ENCODE measurements at regions not wholly inside any gene's neighbourhood (a gene's known extent, or its start where the extent isn't known, plus 50 kb on each side); places are given as distances from the start of the nearest gene placed in this dataset.
A peak's percentile ranks its signal among the peaks of the same experiment; 100 is the strongest.
"Not testable (repeated sequence)": the region's sequence is repeated elsewhere in the genome, so short reads cannot be mapped to it uniquely, and the experiment has no call there.

DNA sequence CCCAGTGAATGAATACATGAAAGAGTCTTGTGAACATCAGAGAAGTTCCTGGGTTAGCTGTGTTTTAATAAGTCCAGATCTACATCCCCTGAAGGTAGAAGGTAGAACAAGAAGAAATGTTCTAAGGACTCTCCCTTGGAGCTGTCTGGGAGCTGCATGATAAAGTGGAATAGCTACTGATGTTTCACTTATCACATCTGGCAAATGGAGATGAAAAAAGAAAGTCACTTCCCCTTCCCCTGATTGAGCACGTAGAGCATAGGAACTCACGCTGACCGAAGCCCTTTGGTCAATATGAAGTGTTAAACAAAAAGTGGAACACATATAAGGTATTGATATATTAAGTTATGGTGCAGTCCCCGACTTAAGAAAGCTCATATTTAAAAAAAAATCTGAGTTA, 53.2 kb upstream of the PARP1 start:
- DNase-seq (ENCODE audit: low spot score): no peak

DNA sequence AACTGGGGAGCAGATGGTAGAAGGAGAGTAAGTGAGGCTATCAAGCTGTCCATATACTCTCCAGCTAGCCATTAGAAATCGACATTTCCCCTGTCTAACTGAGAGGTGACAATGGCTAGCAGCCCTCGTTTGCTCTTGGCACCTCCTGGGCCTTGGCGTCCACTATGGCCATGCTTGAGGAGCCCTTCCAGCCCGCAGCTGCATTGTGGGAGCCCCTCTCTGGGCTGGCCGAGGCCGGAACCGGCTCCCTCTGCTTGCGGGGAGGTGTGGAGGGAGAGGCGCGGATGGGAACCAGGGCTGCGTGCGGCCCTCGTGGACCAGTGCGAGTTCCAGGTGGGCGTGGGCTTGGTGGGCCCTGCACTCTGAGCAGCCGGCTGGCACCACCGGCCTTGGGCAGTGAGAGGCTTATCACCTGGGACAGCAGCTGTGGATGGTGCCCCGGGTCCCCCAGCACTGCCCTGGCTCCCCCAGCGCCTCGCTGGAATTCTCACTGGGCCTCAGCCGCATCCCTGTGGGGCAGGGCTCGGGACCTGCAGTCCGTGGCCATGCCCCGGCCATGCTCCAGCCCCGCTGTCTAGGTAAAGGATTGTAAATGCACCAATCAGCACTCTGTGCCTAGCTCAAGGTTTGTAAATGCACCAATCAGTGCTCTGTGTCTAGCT, 56.2 kb upstream of the PARP1 start:
- DNase-seq (ENCODE audit: low spot score): peak; percentile 64

DNA sequence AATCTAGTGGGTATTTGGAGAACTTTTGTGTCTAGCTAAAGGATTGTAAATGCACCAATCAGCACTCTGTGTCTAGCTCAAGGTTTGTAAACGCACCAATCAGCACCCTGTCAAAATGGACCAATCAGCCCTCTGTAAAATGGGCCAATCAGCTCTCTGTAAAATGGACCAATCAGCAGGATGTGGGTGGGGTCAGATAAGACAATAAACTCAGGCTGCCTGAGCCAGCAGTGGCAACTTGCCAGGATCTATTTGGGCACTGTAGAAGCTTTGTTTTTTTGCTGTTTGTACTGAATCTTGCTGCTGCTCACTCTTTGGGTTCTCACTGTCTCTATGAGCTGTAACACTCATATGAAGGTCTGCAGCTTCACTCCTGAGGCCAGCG, 56.7 kb upstream of the PARP1 start:
- DNase-seq (ENCODE audit: low spot score): not testable (repeated sequence)

GRCh38 chr1:226466296-226466695, 58.4 kb upstream of the PARP1 start:
- DNase-seq (ENCODE audit: low spot score): no peak

DNA sequence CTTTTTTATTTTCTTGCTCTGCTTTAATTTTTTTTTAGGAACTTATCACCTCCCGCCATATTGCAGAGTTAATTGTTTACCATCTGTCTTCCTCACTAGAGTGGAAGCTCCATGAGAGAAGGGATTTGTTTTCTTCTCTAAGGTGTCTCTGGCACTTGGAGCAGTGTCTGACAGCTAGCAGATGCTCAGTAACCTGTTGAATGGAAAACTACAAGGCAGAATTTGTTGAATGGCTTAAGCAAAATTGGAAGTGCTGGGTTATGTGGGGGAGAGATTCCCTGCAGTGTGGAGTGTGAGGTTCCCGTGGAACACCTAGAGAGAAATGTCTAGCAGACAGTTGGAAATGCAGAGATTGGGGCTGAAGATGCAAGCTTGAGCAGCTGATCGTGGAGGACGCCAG, 59.5 kb upstream of the PARP1 start:
- DNase-seq (ENCODE audit: low spot score): no peak

DNA sequence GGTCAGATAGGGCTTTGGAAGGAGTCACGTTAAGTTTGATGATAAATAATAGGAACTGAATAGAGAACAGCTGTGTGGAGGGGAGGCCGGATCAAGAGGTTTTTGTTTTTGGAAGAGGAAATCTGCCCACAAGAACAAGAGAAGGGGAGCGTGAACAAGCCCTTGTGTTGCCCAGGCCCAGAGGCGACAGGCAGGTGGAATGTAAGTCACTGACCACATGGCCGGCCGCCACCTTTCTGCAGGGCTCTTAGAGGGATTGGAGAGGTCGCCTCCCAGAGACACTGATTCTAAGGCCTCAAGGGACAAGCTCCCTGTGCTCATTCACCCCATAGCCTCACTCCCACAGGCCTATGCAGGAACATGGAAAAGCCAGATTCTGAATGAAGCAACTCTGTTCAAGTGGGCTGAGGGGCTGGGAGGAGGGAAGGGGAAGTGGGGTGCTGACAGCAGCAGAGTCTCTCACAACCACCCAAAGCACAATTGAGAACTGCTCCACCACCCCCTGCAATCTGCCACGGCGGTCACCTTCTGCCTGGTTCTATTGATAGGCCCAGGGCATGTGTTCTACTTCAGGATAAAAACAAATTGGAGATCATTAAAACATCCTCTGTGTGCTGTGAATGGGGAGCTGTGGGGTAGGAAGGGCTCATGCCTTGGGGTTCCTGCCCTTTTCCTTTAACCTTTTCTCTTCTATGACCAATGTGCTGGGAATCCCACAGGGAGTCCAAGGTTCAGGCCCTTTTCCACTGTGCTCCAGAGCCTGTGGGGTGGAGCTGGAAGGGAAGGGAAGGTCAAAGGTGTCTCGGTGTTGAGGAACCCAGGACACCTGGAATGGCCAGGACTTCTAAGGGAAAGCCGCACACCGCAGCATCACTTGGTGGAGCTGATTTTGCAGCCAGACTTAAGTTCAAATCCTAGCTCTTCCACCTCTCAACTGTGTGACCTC, 63.3 kb upstream of the PARP1 start:
- DNase-seq (ENCODE audit: low spot score): no peak

DNA sequence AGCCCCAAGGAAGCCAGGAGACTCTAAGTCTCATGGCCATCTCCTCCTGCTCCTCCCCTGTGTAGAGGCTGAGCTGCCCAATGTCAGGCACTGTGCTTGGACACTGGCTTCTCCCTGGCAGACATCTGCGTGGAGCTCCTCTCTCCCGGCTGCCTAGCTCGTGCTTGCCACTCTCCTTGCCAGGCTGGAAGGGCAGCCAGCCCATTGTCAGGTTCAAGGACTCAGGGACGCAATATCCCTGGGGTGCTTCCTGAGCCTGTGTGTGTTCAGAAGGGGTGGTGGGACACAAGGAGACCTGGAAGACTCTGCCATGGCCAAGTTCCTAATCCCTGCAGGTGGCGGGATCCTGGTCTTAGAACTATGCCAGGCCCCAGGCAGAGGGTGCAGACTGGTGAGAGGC, 65.4 kb upstream of the PARP1 start:
- no peak for DNase-seq (ENCODE audit: low spot score)

DNA sequence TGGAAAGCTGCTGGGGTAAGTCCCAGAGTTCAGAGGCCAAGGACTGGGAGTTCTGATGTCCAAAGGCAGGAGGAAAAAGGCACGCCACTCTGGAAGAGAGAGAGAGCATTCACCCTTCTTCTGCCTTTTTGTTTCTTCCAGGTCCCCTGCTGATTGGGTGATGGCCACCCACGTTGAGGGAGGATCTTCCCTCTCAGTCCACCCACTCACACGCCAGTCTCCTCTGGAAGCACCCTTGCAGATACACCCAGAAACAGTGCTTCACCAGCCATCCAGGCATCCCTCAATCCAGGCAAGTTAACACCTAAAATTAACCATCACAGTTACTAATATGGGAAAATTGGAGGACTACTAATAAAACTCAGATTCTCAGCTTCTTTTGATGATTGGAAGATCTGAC, 66.1 kb upstream of the PARP1 start:
- DNase-seq (ENCODE audit: low spot score): no peak

DNA sequence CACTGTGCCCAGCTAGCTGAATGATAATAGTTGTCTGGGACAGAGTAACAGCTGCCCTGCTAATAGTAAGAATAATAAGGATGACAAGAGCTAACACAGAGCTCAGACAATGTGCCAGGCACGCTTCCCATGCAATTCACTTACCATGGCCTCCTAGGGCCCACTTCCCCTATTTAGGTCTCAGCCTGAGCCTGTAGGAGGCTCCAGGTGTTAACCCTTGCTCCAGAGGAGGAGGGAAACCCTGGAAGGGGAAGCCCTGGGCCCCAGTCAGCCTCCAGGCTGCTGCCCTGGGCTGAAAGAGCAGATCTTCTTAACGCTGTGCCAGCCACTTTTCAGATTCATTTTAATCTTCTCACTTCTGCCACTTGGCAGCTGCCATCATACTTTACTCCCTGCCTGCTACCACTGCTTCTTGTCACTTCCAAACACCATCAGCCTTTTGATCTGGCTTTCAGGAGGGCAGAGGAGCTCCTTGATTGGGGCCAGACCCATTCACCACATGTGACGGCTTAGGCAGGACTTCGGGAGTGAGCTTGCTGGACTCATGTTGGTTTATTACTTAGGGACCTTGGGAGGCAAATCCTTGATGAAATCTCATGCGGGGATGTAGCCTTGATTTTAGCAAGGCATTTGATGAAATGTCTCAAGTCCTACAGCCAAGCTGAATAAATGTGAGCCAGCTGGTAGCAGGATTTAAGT, 66.7 kb upstream of the PARP1 start:
- DNase-seq (ENCODE audit: low spot score): no peak

DNA sequence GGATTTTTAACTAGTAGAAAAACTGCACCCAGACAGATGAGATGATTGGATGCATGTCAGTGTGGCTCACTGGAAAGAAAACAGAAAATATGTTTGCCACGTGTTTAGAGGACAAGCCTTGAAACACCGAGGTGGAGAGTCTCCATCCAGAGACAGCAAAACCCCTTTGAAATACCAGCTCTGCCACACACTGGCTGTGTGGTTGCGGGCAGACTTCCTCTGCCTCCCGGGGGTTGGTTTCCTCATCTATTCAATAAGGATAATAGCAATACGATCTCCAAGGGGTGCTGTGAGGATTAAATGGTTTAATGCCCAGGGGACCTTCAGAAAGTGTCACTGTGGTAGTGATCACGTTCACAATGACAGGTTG, 67.2 kb upstream of the PARP1 start:
- no peak for DNase-seq (ENCODE audit: low spot score)

- DNase-seq (ENCODE audit: low spot score): peak; percentile 84
Measured at GRCh38 chr1:226476066-226476465, 68.2 kb upstream of the PARP1 start.

DNA sequence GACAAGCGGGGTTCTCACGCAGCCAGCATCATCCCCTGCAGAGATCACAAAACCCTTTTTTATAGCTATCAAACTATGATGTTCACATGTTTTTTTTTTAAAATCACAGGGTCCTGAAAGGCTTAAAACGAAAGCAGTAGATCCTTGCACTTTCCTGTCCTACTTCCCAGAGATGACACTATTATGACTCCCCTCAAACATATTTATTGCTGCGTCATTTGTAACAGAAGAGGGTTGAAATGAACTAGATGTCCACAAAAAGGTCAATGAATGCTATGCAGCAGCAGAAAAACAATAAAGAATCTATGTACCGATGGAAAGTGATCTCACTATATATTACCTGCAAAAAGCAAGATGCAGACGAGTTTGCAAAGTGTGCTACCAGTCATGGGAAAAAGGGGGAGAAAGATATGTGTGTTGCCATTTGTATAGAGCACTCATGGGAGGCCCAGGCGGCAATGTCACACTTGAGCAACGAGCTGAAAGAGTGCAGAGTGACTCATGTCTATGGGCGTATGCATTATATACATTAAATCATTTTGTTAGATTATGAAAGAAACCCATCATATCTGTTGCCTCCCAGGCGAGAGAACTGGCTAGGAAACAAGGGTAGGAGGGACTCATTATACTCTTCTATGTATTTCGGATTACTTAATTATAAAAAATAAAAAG, 68.9 kb upstream of the PARP1 start:
- peak; percentile 3 for DNase-seq (ENCODE audit: low spot score)

GRCh38 chr1:226479474-226479873, 69.1 kb upstream of the STUM start:
- DNase-seq (ENCODE audit: low spot score): no peak

- DNase-seq (ENCODE audit: low spot score): peak; percentile 60
Measured at GRCh38 chr1:226480461-226480860, 68.1 kb upstream of the STUM start.

DNA sequence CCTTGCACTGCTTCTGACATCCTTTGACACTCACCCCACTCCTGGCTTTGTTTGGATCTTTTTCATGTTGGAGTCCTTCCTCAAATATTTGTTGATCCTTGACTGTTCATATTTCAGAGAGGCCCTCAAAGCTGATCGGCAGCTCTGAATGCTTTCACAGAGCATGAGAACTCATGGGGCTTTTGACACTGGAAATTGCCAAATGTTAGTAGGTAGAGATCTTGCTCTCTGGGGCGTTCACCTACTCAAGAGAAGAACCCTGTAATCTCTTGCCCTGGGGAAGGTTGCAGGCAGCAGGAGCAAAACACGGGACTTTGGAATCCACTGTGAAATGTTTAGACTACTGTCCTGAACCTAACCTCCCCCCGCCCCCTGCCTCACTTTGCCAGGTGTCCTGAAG, 67.4 kb upstream of the STUM start:
- no peak for DNase-seq (ENCODE audit: low spot score)

GRCh38 chr1:226482196-226482595, 66.4 kb upstream of the STUM start:
- DNase-seq (ENCODE audit: low spot score): peak; percentile 86

GRCh38 chr1:226482975-226483700, 65.4 kb upstream of the STUM start:
- peak; percentile 30 for DNase-seq (ENCODE audit: low spot score)

DNA sequence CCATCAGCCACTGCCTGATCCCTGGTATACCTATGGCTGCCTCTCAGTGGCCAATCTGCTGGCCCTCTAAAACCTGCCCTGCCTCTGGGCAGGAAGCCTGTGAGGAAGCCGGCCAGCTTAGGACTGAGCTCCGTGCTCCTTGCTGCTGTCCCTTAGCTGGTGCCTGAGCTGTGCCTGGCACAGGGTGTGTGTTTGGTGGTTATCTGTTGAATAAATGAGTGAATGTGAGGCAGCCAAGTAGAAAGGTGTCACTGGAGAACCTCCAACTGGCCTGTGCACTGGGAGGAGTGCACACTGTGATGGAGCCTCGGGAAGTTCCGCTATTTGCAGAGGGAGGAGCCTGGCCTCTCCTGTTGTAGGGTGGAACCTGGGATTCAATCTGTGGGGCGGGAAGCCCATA, 63.4 kb upstream of the STUM start:
- no peak for DNase-seq (ENCODE audit: low spot score)

DNA sequence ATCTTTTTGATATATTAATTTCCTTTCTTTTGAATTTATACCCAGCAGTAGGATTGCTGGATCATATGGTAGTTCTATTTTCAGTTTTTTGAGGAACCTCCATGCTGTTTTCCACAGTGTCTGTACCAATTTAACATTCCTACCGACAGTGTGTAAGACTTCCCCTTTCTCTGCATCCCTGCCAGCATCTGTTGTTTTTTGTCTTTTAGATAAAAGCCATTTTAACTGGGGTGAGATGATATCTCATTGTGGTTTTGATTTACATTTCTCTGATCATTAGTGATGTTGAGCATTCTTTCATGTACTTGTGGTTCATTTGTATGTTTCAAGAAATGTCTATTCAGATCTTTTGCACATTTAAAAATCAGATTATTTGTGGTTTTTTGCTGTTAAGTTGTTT, 62.4 kb upstream of the STUM start:
- DNase-seq (ENCODE audit: low spot score): no peak

DNA sequence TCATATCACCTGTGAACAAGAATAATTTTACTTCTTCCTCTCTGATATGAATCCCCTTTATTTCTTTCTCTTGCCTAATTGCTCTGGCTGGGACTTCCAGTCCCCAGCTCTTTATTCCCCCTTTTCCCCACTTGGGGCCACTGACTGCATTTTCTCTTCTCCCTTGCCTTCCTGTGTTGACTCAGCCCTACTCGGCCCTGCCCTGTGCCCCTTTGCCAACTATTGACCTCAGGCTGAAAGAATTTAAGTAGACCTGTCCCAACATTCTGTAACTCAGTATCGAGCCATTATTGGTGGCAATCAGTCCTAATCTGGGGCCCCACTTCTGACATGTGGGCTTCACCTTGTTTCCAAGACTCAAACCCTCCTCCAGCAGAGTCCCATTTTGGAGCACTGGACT, 60.6 kb upstream of the STUM start:
- DNase-seq (ENCODE audit: low spot score): no peak
